Vagina (tissue), 2 donors: ENCODE measurements at regions not wholly inside any gene's neighbourhood (a gene's known extent, or its start where the extent isn't known, plus 50 kb on each side); places are given as distances from the start of the nearest gene placed in this dataset.

Source experiments
- POLR2A ChIP-seq, 2 donors: fragments of 450-650 bp; IDR thresholded peaks; one replicate each; pipeline ENCODE4 v1.6.1; 2017; ENCODE audit warnings: antibody characterized with exemption in 2 of 2, mild to moderate bottlenecking in 2 of 2, moderate library complexity in 2 of 2
- POLR2AphosphoS5 ChIP-seq, 2 donors: sonication (generic); formaldehyde crosslinking; IDR thresholded peaks; one replicate each; pipeline ENCODE4 v1.9.0; 2017; ENCODE audit warnings: antibody characterized with exemption in 2 of 2, mild to moderate bottlenecking in 2 of 2, low read depth in 1 of 2; ENCODE audit not compliant: insufficient read depth in 1 of 2
- TF ChIP-seq, protein P1 (sequence below), 3 experiments: fragments of 450-650 bp in 2 of 3; fragments of 200-600 bp in 1 of 3; sonication (generic) in 1 of 3; IDR thresholded peaks; one replicate each; pipeline ENCODE4 v1.5.1; 2017 to 2019; ENCODE audit warnings: antibody characterized with exemption in 3 of 3, mild to moderate bottlenecking in 2 of 3, moderate library complexity in 2 of 3

DNA sequence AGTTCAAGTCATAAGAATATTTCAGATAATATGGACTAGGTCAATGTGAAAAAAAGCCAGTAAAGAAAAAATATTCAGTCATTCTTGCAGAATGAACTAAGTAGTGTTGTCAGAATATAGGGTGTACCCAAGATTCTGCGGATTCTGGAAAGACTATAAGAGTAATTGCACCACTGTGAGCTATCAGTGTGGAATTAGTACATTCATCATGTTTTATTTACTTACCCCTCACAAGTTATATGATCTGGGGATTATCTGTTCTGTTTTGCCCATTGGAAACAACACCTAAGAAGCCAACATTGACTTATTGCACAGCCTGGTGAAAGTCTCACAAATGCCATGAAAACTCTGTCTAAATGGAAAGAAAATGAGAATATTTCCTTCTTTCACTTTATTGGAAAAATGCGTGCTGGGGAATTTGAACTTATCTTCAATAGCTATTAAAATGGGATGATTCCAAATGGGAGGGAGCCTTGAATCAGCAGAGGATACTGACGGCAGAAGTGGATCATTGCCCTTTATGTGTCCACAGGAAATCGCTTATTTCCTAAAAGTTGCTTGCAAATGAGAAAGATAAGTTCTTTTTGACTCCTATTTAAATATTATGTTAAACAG, 563.3 kb upstream of the POM121L12 start:
- no peak for TF ChIP-seq POLR2A (IDR thresholded peaks at IDR 0.05)
- TF ChIP-seq, protein P1, sequence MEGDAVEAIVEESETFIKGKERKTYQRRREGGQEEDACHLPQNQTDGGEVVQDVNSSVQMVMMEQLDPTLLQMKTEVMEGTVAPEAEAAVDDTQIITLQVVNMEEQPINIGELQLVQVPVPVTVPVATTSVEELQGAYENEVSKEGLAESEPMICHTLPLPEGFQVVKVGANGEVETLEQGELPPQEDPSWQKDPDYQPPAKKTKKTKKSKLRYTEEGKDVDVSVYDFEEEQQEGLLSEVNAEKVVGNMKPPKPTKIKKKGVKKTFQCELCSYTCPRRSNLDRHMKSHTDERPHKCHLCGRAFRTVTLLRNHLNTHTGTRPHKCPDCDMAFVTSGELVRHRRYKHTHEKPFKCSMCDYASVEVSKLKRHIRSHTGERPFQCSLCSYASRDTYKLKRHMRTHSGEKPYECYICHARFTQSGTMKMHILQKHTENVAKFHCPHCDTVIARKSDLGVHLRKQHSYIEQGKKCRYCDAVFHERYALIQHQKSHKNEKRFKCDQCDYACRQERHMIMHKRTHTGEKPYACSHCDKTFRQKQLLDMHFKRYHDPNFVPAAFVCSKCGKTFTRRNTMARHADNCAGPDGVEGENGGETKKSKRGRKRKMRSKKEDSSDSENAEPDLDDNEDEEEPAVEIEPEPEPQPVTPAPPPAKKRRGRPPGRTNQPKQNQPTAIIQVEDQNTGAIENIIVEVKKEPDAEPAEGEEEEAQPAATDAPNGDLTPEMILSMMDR (IDR thresholded peaks at IDR 0.05), result no peak
- no peak for TF ChIP-seq POLR2AphosphoS5 (IDR thresholded peaks at IDR 0.05; ENCODE audit: insufficient read depth in 1 of 2, low read depth in 1 of 2)
